NCI-H345 (cell line): ENCODE measurements at regions not wholly inside any gene's neighbourhood (a gene's known extent, or its start where the extent isn't known, plus 50 kb on each side); places are given as distances from the start of the nearest gene placed in this dataset.

Experiments
- DNase-seq: peaks from one replicate; lab custom pipeline; 2025; lab: John Stamatoyannopoulos, UW

GRCh38 chr18:67590571-67591141 is 74.1 kb upstream of the DSEL start:
- no peak for DNase-seq

DNA sequence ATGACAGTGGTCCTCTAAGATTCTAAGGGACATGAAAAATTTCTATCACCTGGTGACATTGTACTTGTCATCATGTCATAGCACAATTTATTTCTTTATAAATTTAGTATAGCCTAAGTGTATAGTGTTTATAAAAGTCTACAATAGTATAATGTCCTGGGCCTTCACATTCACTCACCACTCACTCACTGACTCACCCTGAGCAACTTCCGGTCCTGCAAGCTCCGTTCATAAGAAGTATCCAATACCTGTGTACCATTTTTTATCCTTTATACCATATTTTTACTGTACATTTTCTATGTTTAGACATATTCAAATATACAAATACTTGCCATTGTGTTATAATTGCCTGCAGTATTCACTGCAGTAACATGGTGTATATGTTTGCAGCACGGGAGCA is 72.8 kb upstream of the DSEL start:
- DNase-seq = no peak

DNA sequence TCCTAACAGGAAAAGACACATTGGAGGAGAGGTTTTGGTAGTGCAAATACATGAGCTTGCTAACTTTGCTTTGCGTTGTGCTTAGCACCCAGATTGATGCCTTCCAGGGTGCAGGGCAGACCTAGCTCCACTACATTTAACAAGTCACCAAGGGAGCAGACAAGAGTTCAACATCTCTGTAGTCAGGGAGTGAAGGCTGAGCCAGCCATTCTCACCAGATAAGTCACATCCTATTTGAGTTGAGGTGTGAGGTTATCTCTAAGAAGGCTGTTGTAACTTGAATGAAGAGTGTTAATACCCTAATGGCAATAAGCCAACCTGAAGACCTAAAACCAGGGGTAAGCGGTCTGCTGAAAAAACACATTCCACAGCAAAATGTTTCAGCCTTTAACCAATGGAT is 69.6 kb upstream of the DSEL start:
- no peak for DNase-seq

- DNase-seq = no peak
Observed at GRCh38 chr18:67583621-67584020, 67.1 kb upstream of the DSEL start.

DNA sequence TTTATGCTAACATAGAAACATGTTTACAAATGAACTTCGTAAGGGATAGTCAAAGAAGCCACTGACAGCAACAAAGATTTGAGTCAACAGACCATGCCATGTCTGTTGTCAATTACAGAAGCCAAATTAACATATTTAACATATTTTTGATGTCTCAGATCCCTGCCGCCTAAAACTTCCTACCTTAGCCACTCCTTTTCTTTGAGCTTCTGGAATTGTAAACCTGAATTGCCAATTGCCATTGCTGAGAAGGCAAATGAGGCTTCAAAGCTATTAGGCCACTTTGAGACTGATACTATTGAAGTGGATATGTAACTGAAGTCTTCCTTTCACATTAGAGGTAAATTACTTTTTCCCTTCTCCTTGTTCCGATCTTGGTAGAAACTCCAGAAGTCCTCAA is 66.0 kb upstream of the DSEL start:
- DNase-seq = no peak

- no peak for DNase-seq
Observed at GRCh38 chr18:67581178-67581577, 64.7 kb upstream of the DSEL start.

DNA sequence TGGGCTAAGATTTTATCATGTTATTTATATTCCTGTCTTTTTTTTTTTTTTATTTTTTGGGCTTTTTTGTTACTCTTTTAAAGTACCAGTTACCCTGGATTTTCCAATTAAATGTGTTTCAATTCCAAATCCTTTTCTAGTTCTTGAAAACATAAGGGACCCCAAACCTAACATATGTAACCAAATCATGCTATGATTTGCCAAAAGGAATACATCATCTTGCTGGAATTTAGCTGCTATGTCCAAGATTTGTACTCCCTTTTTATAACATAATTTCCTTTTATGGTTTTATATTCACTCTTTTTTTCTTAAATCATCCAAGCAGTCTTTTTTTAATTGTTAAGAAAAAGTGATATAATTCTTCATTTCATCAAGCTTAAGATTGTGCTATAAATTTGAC is 60.9 kb upstream of the DSEL start:
- no peak for DNase-seq

DNA sequence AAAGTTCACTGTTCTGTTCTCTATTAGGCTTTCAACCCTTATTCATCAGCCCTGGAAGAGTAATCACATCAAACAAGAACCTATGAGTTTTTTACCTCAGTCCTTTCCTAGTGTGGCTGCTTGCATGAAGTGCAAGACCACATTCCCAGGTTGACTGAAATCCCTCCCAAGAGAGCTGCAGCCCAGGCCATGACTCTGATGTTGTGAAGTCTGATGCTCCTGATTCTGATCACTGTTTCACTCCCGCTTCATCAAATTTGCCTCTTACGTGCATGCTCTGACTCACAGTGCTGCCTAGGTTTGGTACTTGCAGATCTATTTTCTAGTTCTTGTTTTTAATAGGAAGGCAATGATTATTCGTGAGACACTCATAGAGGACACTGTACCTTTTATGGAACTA is 58.2 kb upstream of the DSEL start:
- no peak for DNase-seq

GRCh38 chr18:67568166-67568565 is 51.6 kb upstream of the DSEL start:
- no peak for DNase-seq
